NB4 (cell line): ENCODE measurements at regions not wholly inside any gene's neighbourhood (a gene's known extent, or its start where the extent isn't known, plus 50 kb on each side); places are given as distances from the start of the nearest gene placed in this dataset.

Experiments used
- DNase-seq: peaks from one replicate; pipeline ENCODE4 v3.0.0; 2010; ENCODE audit warnings: low read depth
- H3K4me3 ChIP-seq: one replicate; pipeline ENCODE4 v1.5.1; 2011; ENCODE audit warnings: mild to moderate bottlenecking, low read depth, low read length, moderate library complexity
- CTCF ChIP-seq: IDR thresholded peaks from one replicate; pipeline ENCODE4 v1.5.1; 2012; ENCODE audit warnings: low read depth, low read length
- MAX ChIP-seq: IDR thresholded peaks from 2 replicates; pipeline ENCODE4 v1.6.1; 2011; ENCODE audit warnings: low read depth, low read length
- MYC ChIP-seq: IDR thresholded peaks from 2 replicates; pipeline ENCODE4 v1.6.1; 2011; ENCODE audit warnings: low read depth, low read length
- POLR2A ChIP-seq: IDR thresholded peaks from 2 replicates; pipeline ENCODE4 v1.6.1; 2011; ENCODE audit warnings: mild to moderate bottlenecking; ENCODE audit not compliant: insufficient read length; ENCODE audit errors: extremely low read depth

- no peak for TF ChIP-seq CTCF
- TF ChIP-seq POLR2A, result no peak
- TF ChIP-seq MYC, result no peak
- TF ChIP-seq MAX, result no peak
- no peak for DNase-seq
- H3K4me3 ChIP-seq, result no peak overlapping the region
Observed at GRCh38 chr7:155872678-155873369, 60.6 kb upstream of the SHH start.

- no peak for TF ChIP-seq CTCF
- TF ChIP-seq MAX, result no peak
- no peak for TF ChIP-seq MYC
- TF ChIP-seq POLR2A, result no peak
- H3K4me3 ChIP-seq, result no peak overlapping the region
- no peak for DNase-seq
Observed at GRCh38 chr7:155871211-155871610, 58.9 kb upstream of the SHH start.

GRCh38 chr7:155870334-155871180 is 58.3 kb upstream of the SHH start:
- TF ChIP-seq MAX, result peak; percentile 74
- no peak for TF ChIP-seq MYC
- DNase-seq, result no peak
- no peak overlapping the region for H3K4me3 ChIP-seq

- DNase-seq, result no peak
- TF ChIP-seq MYC (no peak), POLR2A (no peak), CTCF (no peak), MAX (no peak)
- H3K4me3 ChIP-seq, result no peak overlapping the region
Observed at GRCh38 chr7:155869784-155870076, 57.5 kb upstream of the SHH start.

GRCh38 chr7:155868955-155869783 is 56.9 kb upstream of the SHH start:
- H3K4me3 ChIP-seq, result no peak overlapping the region
- TF ChIP-seq CTCF (no peak), POLR2A (no peak), MYC (no peak), MAX (no peak)
- no peak for DNase-seq
